ENCODE measurements at regions not wholly inside any gene's neighbourhood (a gene's known extent, or its start where the extent isn't known, plus 50 kb on each side); places are given as distances from the start of the nearest gene placed in this dataset.
A peak's percentile ranks its signal among the peaks of the same experiment; 100 is the strongest.

DNA sequence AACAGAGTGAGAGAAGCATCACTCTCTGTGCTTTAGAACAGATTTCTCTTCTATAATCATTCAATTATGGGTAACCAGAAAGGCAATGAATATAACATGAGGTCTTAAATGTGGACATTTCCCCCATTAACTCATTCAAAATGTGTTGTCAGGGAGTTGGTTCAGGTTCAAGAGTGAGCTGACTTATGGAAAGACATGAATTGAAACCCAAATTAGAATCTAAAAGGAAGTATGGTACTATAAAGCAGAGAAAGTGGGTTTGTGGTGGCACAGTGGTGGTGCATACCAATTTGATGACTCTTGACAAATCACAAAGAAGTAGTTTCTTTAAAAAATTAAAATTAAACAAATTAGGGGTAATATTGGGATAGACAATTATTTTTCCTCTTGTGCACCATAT, 114.6 kb upstream of the MEOX2 start:
- no peak for DNase-seq

DNA sequence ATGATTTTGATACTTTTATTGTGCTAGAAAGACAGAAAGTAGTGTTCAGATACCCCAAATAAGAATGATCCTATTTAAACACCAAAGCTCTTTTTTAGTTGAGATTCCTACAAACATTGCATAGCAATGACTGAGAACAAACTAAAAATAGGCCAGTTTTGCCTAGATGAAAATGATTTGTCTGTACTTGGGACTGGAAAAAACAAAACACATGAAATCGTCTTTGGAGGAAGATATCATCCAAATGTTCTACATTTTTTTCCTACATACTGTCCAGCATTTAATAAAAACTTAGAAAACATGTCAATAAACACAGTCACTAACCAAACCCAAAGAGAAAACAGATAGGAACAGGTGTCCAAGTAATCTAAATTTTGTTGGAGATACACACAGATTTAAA, 111.6 kb upstream of the MEOX2 start:
- no peak for DNase-seq

DNA sequence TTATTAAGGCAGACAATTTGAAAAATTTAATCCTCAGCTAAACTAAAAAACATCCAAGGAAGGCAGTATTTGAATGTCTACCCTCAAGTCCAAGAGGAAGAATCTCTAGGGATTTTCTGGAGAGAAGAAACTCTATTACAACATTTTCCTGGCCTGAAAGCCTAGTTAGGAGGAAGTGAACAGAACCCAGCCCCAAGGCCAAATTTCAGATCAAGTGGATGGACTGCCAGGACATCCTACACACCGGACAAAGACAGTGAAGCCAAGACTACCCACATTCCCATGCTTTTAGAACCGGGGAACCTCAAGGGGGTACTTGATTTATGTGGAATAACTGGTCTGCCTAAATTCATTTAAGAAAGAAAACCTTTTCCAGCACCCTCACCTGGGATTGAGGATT, 108.9 kb upstream of the MEOX2 start:
- no peak for DNase-seq

DNA sequence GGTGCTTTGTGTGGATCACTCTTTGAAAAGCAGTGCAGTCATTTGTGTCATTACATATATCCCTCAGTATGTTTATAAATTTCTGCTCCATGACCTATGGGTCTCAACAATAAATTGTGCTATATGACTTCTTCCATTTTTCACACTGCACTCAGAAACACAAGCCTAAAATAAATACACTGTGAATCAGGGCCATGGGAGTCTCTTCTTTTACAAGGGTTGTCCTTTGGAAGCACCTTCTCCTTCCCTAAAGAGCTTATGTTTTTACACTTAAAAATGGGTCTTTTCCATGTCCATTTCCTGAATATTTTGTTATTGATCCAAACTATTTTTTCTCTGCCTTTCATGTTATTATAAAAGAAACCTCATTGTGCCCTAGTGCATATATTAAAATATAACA, 108.3 kb upstream of the MEOX2 start:
- no peak for DNase-seq

DNA sequence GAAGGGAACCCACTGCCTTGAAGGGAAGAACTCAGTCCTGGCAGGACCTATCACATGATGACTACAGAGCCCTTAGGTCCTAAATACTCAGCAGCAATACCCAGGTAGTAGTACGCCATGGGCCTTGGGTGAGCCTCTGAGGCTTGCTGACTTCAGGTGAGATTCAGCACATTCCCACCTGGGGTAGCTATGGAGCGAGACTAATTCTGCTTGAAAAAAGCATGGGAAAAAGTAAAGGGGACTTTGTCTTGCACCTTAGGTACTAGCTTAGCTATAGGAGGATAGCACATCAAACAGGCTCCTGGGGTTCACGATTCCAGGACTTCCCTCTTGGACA, 98.2 kb upstream of the MEOX2 start:
- DNase-seq, result no peak

DNA sequence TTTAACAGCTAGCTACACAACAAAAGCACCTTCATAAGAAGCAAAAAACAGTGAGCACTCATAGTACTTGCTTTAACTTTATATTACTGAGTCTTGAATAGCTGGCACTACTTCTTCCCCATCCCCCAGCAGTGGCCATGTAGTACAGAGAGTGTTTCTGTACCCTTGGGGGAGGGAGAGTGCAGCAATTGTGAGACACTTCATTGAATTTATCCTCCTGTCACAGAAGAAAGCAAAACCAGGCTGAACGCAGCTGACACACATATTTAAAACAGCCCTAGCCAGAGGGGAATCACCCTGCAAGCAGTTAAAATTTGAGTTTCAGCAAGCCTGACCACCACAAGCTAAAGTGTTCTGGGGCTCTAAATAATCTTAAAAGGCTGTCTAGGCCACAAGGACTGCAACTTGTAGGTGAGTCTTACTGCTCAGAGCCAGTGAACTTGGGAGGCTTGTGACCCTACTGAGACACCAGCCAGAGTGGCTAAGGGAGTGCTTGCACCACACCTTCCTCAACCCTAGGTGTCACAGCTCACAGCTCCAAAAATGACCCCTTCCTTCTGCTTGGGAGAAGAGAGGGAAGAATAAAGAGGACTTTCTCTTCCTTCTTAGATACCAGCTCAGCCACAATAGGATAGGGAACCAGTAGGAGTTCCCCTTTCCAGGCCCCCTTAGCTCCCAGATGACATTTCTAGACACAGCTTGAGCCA, 97.7 kb upstream of the MEOX2 start:
- no peak for DNase-seq

DNA sequence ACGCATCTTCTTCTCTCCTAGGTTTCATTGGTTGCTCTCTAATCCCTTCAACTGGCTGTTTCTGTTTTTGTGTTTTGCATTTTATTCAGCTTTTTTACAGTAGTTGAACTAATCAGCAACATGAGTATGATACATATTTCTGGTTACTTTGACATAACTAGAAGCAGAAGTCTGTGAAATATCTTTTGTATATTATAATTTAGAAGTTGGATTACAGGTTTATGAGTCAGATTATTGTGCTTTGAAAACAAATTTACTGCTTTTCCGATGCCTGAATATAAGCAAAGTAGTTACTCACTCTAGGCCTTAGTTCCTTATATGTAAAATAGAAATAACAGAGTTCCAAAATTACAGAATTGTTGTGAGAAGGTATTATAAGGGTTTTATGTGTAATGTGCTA, 96.2 kb upstream of the MEOX2 start:
- no peak for DNase-seq

DNA sequence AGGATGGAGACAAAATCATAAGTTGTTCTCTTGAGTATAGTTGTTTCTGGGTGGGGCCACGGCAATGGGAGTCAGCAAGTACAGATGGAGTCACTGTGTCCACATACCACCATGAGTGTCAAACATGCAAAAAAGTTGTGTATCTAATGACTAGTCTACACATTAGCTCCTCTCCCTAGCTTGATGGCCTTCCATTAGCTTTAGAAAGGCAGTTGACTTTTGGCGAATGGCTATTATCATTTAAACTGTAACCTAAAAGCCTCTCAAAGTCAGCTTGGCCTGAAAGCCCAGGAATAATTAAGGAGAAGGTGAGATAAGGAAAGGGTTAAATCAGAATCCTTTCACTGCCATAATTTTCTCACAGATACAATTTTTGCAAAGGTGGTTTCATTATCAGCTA, 95.5 kb upstream of the MEOX2 start:
- no peak for DNase-seq

DNA sequence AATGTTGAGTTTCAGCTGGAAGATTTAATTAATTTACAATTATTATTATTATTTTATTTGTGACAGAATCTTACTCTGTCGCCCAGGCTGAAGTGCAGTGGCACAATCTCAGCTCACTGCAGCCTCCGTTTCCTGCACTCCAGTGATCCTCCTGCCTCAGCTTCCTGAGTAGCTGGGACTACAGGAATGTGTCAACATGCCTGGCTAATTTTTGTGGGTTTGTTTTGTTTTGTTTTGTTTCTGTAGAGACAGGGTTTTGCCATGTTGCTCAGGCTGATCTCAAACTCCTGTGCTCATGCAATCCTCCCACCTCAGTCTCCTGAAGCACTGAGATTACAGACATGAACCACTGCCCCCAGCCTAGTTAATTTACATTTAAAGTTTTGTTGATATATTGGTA, 93.8 kb upstream of the MEOX2 start:
- DNase-seq, result no peak

DNA sequence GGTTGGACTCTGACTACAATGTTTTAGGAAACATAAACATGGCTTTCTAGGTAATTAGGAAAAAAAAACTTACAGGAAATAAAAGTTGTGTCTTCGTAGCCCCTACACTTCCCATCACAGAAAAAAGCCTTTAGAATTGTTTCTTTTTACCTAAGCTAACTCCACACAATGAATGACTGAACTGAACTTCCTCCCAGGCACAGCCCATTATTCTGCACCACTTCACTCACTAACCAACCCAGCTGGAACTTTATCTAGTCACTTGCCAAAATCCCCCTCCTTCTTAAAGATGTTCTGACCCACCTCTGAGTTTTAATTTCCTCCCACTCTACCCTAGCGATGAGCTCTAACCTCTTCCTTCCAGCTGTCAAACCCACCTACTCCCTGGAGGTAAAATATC, 91.7 kb upstream of the MEOX2 start:
- no peak for DNase-seq

DNA sequence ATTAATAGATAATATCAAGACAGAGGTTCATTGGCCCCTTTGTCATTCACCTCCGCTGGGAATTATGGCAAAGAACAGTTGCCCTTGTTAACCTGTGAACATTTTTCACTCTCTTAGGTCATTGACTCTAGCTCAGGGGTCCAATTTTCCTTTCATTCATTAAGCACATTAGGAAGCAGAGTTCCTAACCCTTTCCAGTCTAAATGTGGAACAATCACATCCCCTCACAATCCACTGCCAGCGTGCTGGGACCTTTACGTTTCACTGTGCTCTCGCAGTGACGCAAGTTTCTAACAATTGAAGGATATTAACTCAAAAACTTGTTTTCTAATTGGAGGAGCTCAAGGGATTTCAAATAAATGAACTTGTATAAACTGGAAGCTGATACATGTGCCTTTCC, 79.3 kb upstream of the MEOX2 start:
- no peak for DNase-seq

DNA sequence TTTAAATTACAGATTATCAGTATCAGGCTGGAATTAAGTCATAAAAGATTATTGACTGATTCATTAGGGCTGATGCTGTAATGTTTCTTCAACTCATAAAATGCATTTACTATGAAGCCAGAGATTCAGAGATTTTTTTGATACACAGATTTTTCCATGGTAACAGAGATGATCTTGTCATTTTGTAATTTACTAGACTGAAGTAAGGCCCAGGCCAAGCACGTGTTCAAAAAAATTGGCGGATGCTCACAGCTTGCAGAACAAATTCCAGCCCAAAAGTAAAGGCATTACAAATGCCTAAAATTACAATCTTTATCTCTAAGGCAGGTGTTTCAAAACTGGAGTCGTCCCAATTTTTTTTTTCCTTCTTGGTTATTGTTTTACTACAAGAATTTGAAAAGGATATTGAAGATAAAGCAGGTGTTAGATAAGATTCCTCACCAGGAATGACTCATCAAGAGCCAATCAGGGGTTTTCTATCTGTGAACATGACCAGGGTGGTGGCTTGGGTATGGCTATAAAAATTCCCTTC, 78.4 kb upstream of the MEOX2 start:
- no peak for DNase-seq

DNA sequence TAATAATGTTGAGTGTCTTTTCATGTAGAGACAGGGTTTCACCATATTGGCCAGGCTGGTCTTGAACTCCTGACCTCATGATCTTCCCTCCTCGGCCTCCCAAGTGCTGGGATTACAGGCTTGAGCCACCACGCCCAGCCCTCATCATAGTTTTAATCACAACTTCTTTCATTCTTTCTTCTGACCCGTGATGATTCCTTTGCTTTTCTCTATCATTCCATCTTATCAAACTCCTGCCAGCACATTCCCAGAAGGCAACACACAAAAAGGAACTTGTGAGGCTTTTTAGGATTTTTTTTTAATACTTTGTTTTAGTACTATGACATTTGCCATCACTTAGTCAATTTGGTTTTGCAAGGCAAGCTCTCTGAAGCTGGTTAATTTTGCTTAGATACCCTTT, 77.5 kb upstream of the MEOX2 start:
- DNase-seq, result no peak

DNA sequence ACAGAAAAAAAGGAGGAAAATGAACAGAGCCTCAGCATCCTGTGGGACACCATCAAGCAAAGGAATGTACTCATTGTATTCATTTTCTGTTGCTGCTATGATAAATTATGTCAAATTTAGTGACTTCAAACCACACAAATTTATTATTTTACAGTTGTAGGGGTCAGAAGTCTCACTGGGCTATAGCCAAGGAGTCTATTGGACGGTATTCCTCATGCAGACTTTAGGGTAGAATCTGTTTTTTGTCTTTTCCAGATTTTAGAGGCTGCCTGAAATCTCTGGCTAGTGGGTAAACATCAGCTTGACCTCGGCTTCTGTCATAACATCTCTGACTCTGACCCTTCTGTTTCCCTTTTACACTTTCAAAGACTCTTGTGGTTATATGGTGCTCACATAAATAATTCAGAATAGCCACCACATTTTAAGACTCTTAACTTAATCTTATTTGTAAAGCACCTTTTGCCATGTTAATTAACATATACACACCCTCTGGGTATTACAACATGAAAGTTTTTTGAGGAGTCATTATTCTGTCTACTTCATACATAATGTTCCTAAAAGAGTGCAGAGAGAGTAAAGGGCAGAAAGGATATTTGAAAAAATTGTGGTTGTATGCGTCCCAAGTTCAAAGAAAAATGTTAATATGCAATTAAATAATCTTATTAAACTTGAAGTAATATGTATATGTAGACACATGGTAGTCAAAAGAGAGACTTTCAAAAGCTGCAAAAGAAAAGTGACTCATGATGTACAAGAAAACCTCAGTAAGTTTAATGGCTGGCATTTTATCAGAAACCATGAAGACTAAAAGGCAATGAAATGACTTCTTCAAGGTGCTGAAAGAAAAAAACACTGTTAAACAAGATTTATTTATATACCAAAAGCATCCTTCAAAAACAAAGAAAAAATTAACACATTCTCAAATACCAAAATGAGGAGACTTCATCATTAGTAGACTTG, 70.8 kb upstream of the MEOX2 start:
- DNase-seq, result no peak

DNA sequence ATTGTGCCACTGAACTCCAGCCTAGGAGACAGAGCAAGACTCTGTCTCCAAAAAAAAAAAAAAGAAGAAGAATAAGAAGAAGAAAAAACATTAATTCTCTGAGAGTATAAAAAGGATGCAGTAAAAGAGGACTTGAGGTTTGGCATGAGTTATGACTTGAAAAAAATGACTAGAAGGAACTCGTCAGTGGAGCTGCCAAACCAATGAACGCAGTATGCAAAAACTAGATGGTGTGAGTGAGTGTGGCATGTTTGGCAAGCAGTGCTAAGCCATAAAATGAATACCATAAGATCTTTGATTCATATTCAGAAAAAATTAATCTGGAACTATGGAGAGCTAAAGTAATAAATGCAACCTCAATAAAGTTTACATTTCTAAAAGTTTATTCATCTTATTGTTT, 68.6 kb upstream of the MEOX2 start:
- DNase-seq, result peak; percentile 4

DNA sequence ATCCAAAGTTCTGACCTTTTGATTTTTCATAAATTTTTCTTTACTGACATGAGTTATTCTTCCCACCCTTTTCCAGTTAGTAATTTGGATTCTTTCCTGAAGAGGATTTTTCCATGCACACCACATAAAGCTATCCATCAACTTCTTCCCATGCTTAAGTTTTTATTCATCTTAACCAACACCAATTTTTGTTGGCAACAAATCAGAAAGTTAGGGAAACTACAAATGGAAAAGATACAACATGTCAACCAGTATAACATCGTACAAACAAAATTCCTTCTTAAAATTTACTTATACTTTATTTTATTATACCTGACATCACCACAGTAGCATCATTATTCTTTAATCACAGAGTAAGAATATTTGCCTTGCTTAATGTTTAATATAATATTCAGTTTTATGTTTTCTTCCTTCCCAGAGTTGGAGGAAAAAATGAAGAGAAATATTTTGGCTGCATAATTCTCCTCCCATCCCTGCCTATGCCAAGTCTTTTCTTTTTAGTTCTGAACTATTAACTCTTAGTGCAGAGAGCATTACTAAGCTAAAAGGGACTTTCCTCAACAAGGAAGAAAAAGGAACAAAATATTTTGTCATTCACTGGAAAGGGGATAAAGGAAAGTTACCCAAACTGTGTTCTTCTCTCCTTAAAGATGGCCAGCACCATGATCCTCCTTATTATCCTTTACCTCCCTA, 67.5 kb upstream of the MEOX2 start:
- no peak for DNase-seq

DNA sequence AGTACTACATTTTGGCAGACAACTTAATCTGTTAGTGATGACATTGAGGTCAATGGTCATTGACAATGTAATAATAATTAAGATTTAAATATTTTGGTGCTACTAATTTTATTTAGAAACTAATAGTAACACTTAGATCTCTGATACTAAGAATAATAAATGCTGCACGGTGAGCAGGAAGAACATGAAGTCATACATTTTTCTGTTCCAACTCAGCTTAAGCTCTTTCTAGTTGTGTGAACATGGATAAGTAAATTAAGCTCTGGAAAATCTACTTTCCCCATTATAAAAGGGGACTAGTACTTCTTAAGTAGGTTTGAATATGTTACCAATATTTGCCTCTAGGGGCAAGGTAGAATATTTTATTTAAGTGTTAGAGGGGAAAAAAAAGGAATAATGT, 65.9 kb upstream of the MEOX2 start:
- no peak for DNase-seq

DNA sequence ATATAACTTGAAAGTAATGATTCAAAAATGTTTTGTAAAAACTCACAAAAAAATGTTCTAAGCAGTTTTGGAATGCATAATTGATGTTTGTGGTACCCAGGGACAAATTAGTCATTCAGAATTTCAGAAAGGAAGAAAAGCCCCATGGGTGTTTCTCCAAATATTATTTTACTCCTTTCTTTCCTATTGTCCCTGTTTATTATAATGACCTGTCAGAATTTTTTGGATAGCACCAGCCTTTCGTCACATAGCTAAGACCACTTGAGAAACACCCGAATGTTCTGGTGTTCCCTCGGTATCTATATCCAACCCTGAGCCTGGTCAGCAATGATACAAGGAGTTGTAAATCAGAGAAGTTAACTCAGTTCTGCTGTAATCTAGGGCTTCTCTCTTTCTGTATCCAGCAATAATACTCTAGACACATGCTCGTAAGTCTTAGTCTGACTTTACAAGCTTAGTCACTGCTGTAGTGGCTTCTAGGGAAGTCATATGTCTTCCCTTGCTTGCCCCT, 64.8 kb upstream of the MEOX2 start:
- no peak for DNase-seq

DNA sequence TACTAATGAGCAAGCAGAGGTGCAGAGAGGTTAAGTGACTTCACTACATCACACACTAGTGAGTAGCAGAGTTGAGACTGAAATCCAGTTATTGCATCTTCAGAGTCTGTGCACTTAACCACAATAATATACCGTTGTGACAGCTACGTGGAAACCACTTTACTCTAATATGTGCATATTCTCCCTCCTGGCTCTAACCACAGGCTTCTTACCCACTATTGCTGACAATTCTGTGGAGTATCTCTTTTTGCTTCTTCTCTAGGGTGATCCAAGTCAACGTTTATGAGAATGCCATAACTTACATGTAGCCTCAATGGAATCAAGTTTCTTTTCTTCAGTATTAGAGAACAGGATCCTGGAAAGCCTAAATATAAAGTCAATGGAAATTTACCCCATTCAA, 64.2 kb upstream of the MEOX2 start:
- no peak for DNase-seq

DNA sequence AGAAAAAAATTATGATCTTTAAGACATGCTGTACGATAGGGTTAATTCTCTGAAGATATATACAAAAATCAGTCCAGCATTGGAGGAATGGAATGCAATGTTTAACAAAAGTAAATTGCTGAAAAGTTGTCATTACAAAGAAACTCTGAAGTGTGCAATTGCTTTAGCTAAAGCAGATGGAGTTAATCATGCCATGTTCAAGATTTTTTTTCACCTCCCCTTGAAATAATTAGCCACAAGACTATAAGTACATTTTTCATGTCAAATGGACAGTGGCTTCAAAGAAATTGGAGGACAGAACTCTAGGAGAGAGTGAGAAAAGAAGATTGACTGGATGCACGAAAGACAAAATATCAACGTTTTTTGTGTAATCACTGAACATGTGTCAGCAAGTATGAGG, 63.1 kb upstream of the MEOX2 start:
- no peak for DNase-seq

DNA sequence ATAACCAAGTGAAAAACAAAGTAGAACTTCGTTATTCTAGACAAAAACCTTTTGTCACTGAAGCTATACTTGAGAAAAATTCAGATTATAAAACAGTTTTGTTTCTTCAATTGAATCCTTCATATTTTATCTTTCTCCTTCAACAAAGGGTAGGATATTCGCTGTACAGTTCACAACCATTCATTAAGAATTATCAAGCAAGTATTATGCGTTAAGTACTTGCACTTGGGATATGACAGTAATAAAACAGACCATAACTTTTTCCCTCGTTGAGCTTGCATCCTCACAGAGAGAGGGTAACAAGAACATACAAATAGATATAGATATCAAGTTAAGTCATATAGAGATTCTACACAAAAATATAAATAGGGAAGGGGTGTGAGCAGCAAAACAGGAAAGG, 61.2 kb upstream of the MEOX2 start:
- no peak for DNase-seq

DNA sequence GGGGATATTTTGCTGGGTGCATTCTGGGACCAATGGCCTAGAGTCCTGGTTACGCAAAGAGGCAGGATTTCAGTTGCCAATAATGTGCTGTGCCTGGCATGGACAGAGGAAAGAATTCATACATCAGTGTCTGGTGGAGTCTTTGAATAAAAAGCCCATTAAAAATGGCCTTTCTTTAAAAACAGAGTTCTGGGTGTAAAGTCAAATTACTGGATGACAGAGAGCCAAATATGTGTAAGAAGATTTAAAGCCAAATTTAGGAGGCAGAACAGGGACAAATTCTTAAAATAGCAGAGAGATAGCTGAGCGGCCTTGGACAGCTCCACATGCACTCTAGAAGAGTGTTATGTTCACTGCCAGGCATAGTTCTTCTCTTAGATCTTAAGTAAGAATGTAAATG, 60.8 kb upstream of the MEOX2 start:
- DNase-seq, result peak; percentile 30

DNA sequence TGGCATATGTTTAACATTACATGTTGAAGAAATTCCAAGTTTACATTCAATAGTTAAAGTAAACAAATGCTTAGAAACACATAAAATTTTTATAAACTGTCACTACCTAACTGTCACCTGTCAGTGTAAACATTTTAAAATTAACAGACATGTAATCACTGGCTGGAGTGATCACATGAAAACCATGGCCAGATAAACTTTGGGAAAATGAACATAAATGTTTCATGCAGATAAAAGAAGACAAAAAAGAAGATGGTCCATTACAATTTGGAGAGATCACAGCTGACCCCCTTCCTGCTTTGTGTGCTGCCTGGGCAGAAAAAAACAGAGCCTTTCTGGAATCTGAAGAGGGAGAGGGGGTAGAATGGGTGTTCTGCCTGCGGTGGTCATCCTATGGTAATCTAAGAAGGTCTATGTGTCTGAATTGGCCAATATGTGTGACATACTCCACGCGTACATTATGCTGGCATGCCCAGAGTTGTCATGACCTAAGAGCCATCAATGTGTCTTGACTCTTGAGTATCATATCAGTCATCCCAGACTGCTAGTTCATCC, 57.5 kb upstream of the MEOX2 start:
- no peak for DNase-seq
